K562 (cell line): ENCODE measurements at regions not wholly inside any gene's neighbourhood (a gene's known extent, or its start where the extent isn't known, plus 50 kb on each side); places are given as distances from the start of the nearest gene placed in this dataset.

Experiments used
- ATAC-seq: fragments of 200-7000 bp; cut with Tn5 transposase; 3 replicates; pipeline ENCODE4 v1.9.1; 2020; ENCODE audit warnings: moderate library complexity
- BruUV-seq: library from RNA; stranded (reverse); fragments of 400-500 nt; replicated peaks from 2 replicates; lab custom pipeline; 2021; lab: Mats Ljungman, UMichigan
- CTCF ChIA-PET: fragments of 300-600 bp; formaldehyde crosslinking; extraction: SDS; loops from one replicate; lab custom pipeline; 2021; ENCODE audit warnings: low intra/inter-chr PET ratio; lab: Yijun Ruan, JAX
- POLR2A ChIA-PET: fragments of 300-600, 350-650 bp; sonication (Branson Sonifier 250); formaldehyde crosslinking; extraction: SDS; loops from one replicate; lab custom pipeline; 2021; ENCODE audit warnings: antibody characterized with exemption, inconsistent platforms; lab: Yijun Ruan, JAX
- DNase-seq, 4 experiments: peaks; one replicate each; pipeline versions ENCODE4 v3.0.0 to v3.0.0-alpha.2; 2011 to 2018; ENCODE audit warnings: low spot score in 3 of 4, mixed read lengths in 3 of 4; ENCODE audit errors: extremely low read depth in 1 of 4
- FAIRE-seq: peaks from 2 replicates; lab custom pipeline; 2011; peaks lifted over from hg19 to GRCh38; lab: Jason Lieb, UNC
- H2AFZ ChIP-seq: 2 replicates; pipeline ENCODE4 v1.6.0; 2011; ENCODE audit warnings: low read depth, low read length, control low read depth, inconsistent platforms
- H3K27ac ChIP-seq: fragments of 200-600 bp; 3 replicates; pipeline ENCODE4 v1.8.0; 2011; ENCODE audit warnings: low read depth, mild to moderate bottlenecking, control low read depth, inconsistent platforms, low read length, moderate library complexity, mixed read lengths; ENCODE audit errors: extremely low read depth
- H3K27me3 ChIP-seq, 2 experiments: fragments of 300-600 bp in 1 of 2; 2 replicates in 1 of 2; 3 replicates in 1 of 2; pipeline versions ENCODE4 v1.6.0 to v1.8.0; 2011; ENCODE audit warnings: inconsistent platforms in 2 of 2, low read length in 2 of 2, mild to moderate bottlenecking in 1 of 2, mixed read lengths in 1 of 2, moderate library complexity in 1 of 2; ENCODE audit not compliant: control insufficient read depth in 2 of 2, insufficient read depth in 2 of 2
- H3K36me3 ChIP-seq: fragments of 300-600 bp; 3 replicates; pipeline ENCODE4 v1.8.0; 2011; ENCODE audit warnings: mild to moderate bottlenecking, low read length, inconsistent platforms; ENCODE audit not compliant: control insufficient read depth, insufficient read depth
- H3K4me1 ChIP-seq, 2 experiments: fragments of 200-600 bp in 1 of 2; replicated peaks in 1 of 2; 2 replicates in 1 of 2; 3 replicates in 1 of 2; pipeline versions ENCODE4 v1.5.1 to v1.8.0; 2011; ENCODE audit warnings: inconsistent platforms in 2 of 2, low read length in 2 of 2, mild to moderate bottlenecking in 1 of 2, mixed read lengths in 1 of 2, moderate library complexity in 1 of 2; ENCODE audit not compliant: control insufficient read depth in 2 of 2, insufficient read depth in 2 of 2
- H3K4me2 ChIP-seq: 2 replicates; pipeline ENCODE4 v1.6.1; 2011; ENCODE audit warnings: low read length, control low read depth, inconsistent platforms, mixed read lengths; ENCODE audit not compliant: insufficient read depth
- H3K4me3 ChIP-seq: fragments of 200-600 bp; sonication (generic), shearing (Covaris generic); 2 replicates; pipeline ENCODE4 v1.5.1; 2016; ENCODE audit warnings: control low read depth, inconsistent platforms
- H3K79me2 ChIP-seq: fragments of 200-600 bp; 3 replicates; pipeline ENCODE4 v1.8.0; 2011; ENCODE audit warnings: low read length, inconsistent platforms; ENCODE audit not compliant: control insufficient read depth, insufficient read depth
- H3K9ac ChIP-seq, 2 experiments: 2 replicates each; pipeline versions ENCODE4 v1.6.0 to v1.6.1; 2011; ENCODE audit warnings: low read depth in 2 of 2, low read length in 2 of 2, control low read depth in 1 of 2, inconsistent platforms in 1 of 2, mild to moderate bottlenecking in 1 of 2, mixed read lengths in 1 of 2; ENCODE audit not compliant: insufficient read depth in 1 of 2
- H3K9me1 ChIP-seq: one replicate; pipeline ENCODE4 v1.6.0; 2011; ENCODE audit warnings: inconsistent platforms, mild to moderate bottlenecking, low read length, moderate library complexity; ENCODE audit not compliant: control insufficient read depth, insufficient read depth
- H3K9me3 ChIP-seq: replicated peaks from 2 replicates; pipeline ENCODE4 v1.5.1; 2011; ENCODE audit warnings: low read depth, low read length, inconsistent platforms; ENCODE audit not compliant: control insufficient read depth, insufficient read depth
- H4K20me1 ChIP-seq: replicated peaks from 2 replicates; pipeline ENCODE4 v1.6.1; 2011; ENCODE audit warnings: low read length, inconsistent platforms, mixed read lengths; ENCODE audit not compliant: control insufficient read depth, insufficient read depth
- CGGBP1 ChIP-seq: fragments of 250-450 bp; sonication (Bioruptor Pico); IDR thresholded peaks from 2 replicates; pipeline ENCODE4 v1.9.0; 2021; ENCODE audit warnings: mild to moderate bottlenecking
- ESRRB ChIP-seq: fragments of 250-450 bp; sonication (Bioruptor Pico); IDR thresholded peaks from 2 replicates; pipeline ENCODE4 v1.5.0; 2020; ENCODE audit warnings: mild to moderate bottlenecking, moderate library complexity, borderline replicate concordance
- HNRNPUL1 ChIP-seq: fragments of 200-400 bp; formaldehyde crosslinking; IDR thresholded peaks from 2 replicates; pipeline ENCODE4 v1.6.1; 2017; ENCODE audit warnings: low read length
- PHB2 ChIP-seq: fragments of 450-650 bp; IDR thresholded peaks from 2 replicates; pipeline ENCODE4 v1.6.1; 2017; ENCODE audit warnings: low read depth
- ZNF23 ChIP-seq: fragments of 250-450 bp; sonication (Bioruptor Pico); IDR thresholded peaks from 2 replicates; pipeline ENCODE4 v1.4.0; 2020; ENCODE audit warnings: mild to moderate bottlenecking
- ZNF318 ChIP-seq, 2 experiments: fragments of 450-650 bp; IDR thresholded peaks; 2 replicates each; pipeline ENCODE4 v1.6.1; 2016; ENCODE audit warnings: mild to moderate bottlenecking in 2 of 2, borderline replicate concordance in 1 of 2, low read depth in 1 of 2, moderate library complexity in 1 of 2
- ZNF518B ChIP-seq: fragments of 250-450 bp; sonication (Bioruptor Pico); IDR thresholded peaks from 2 replicates; pipeline ENCODE4 v1.5.0; 2021; ENCODE audit warnings: mild to moderate bottlenecking, moderate library complexity
- WGBS: fragments of 100-300 bp; shearing (Covaris generic); methylation state at CpG from one replicate; pipeline ENCODE4 v1.1.6; 2016; ENCODE audit warnings: low coverage, mixed read lengths; ENCODE audit not compliant: insufficient coverage; ENCODE audit errors: missing lambda C conversion rate; 5-methylcytosine and 5-hydroxymethylcytosine counted together
- in situ Hi-C: fragments of 300-500 bp; cut with MboI; formaldehyde crosslinking; loops from 4 replicates; pipeline ENCODE4 v1.15.0; 2018; ENCODE audit warnings: inconsistent platforms, mixed read lengths
- intact Hi-C: fragments of 100-400 bp; cut with micrococcal nuclease; formaldehyde crosslinking; loops from 2 replicates; pipeline ENCODE4 v1.14.2; 2022

- no peak for TF ChIP-seq CGGBP1 (CRISPR knock-in tag)
Observed at GRCh38 chr1:229717786-229718576, 91.9 kb downstream of the URB2 start (continued).

GRCh38 chr1:229726061-229726460 lies 100.0 kb downstream of the URB2 start:
- H2AFZ ChIP-seq, result no peak overlapping the region
- no peak overlapping the region for H3K9ac ChIP-seq
- POLR2A ChIA-PET, result no interaction called here
- FAIRE-seq, result no peak
- no peaks in the 10 kb centered on the region for H3K79me2 ChIP-seq
- in situ Hi-C loops (no loop called here), intact Hi-C loops (no loop called here)
- H3K4me3 ChIP-seq, result no peak overlapping the region
- H3K27ac ChIP-seq, result no peak overlapping the region
- H3K9me3 ChIP-seq, result no peaks in the 10 kb centered on the region
- H3K4me1 ChIP-seq, result no peaks in the 10 kb centered on the region
- no peaks in the 10 kb centered on the region for H3K9me1 ChIP-seq
- H3K36me3 ChIP-seq, result no peaks in the 10 kb centered on the region
- no peak overlapping the region for H3K4me2 ChIP-seq
- CTCF ChIA-PET, result interaction anchor here (0.5 kb wide), 1 partner anchor 543 kb away, joined by 3 read pairs; no protein-coding TSS in a partner anchor
- peaks cover 15 to 29% of the 10 kb centered on the region in 2 experiments; a peak in 4 of 5 replicates for H3K27me3 ChIP-seq
- no peaks in the 10 kb centered on the region for H4K20me1 ChIP-seq
- 0% methylated on average over 3 of the region's 3 CpGs for WGBS
- ATAC-seq, result no peak
- DNase-seq, result no peak
- BruUV-seq, result no TSS peak
- TF ChIP-seq HNRNPUL1 (no peak), ZNF518B (CRISPR knock-in tag) (no peak), ZNF23 (CRISPR knock-in tag) (no peak), ESRRB (CRISPR knock-in tag) (no peak), ZNF318 (IDR thresholded peaks at IDR 0.05; ENCODE audit: borderline replicate concordance in 1 of 2, low read depth in 1 of 2) (no peak), PHB2 (no peak)
